H7 (cell line): ENCODE measurements at regions not wholly inside any gene's neighbourhood (a gene's known extent, or its start where the extent isn't known, plus 50 kb on each side); places are given as distances from the start of the nearest gene placed in this dataset.

Experiments
- DNase-seq: peaks from one replicate; pipeline ENCODE4 v3.0.0; 2012
- H3K27me3 ChIP-seq: 2 replicates; pipeline ENCODE4 v1.6.0; 2011; ENCODE audit warnings: mild to moderate bottlenecking, low read length; ENCODE audit not compliant: control insufficient read depth, insufficient read depth
- H3K36me3 ChIP-seq: replicated peaks from 2 replicates; pipeline ENCODE4 v1.5.1; 2011; ENCODE audit warnings: low read length; ENCODE audit not compliant: control insufficient read depth, insufficient read depth
- H3K4me3 ChIP-seq: 2 replicates; pipeline ENCODE4 v1.5.1; 2011; ENCODE audit warnings: low read depth, mild to moderate bottlenecking, control low read depth, low read length, moderate library complexity; ENCODE audit not compliant: insufficient read depth

DNA sequence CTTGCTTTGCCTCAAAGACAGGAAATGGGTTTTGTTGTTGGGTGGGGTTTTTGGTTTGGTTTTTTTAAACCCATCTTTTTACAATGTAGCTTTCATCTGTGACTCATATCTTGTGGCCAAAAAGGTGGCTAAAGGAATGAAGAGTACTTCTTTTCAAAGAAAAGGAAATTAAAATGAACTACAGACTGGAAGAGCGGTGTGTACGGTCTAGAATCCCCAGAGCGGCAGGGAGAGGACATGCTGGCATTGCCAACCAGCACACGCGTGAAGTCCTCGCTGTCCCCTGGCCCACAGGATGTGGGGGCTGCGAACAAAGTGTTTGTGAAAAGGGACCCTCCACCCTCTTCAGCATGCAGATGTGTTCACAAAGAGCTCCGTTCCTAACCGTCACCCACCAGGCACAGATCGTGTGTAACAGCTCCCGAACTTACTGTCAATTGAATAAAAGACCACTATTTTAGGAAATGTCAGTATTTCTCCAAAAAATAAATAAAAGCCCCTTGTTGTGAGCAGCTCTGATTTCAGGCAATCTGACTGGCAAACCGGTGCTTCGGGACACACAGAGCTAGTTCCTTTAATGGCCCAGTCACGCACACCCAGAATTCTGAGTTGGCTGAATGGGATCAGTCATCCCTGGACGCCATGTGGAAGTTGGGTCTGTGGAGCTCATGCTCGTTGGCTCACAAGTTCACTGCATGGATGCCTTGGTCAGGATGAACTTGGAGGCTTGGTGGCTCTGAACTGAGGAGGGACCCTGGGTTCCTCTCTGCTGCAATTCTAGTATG, 602.9 kb downstream of the NPHP4 start:
- DNase-seq = no peak
- Histone ChIP-seq H3K27me3 (no peaks in the 10 kb centered on the region), H3K36me3 (no peaks in the 10 kb centered on the region), H3K4me3 (no peak overlapping the region)

DNA sequence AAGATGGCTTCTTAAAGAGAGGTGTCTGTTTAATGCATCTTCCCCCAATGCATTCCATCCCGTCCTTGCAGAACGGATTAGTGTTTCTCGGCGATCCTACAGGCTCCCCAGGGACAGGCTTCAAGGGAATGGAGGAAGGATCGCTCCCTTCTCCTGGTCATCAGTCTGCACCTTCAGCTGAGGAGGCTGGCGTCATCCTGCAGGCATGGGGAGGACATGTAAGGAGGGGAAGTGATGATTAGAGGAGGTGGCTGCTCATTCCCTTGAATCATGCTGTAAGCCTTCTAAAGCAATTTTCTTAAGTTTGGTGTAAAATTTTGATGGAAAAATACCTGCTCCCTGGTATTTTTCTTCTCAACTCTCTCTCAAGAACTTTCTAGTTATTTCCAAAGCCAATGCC, 603.6 kb downstream of the NPHP4 start:
- Histone ChIP-seq H3K4me3 (no peak overlapping the region), H3K36me3 (no peaks in the 10 kb centered on the region), H3K27me3 (no peaks in the 10 kb centered on the region)
- no peak for DNase-seq

DNA sequence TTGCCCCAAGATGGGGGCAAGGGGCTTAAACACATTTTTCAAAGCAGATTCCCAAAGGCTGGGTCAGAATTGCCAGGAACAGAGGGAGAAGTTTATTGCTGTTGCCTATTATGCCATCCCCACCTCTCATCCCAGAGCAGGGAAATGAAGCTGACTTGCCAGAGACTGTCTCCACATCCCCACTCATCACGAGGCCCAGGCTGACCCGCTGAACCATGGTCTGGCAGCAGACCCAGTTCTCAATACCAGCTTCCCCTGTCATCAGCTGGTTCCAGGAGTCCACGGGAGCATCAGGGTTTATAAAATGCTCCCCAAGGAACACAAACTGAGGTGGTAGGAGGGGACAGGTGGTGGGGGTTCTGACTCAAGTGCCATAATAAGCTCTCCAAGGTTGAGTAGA, 605.9 kb downstream of the NPHP4 start:
- Histone ChIP-seq H3K4me3 (no peak overlapping the region), H3K36me3 (no peaks in the 10 kb centered on the region), H3K27me3 (no peaks in the 10 kb centered on the region)
- DNase-seq = no peak

DNA sequence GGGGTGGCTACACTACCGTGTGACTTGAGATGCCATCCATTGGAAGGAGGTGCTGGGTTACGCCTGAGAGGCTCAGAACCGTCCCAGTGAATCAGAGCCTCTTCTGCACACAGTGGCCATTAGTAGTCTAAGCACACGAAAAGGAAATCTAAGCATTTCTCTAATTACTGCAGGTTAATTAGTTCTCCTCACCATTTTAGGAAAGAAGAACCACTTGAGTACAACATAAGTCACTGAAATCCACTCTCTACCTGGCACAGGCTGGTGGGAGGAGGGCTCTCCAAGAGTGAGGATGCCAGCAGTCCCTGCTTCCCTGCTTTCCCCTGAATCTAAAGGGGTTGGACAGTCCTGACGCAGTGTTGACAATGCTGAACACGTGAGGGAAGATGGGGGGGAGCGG, 606.3 kb downstream of the NPHP4 start:
- H3K4me3 ChIP-seq = no peak overlapping the region
- DNase-seq = no peak
- H3K36me3 ChIP-seq = no peaks in the 10 kb centered on the region
- no peaks in the 10 kb centered on the region for H3K27me3 ChIP-seq

DNA sequence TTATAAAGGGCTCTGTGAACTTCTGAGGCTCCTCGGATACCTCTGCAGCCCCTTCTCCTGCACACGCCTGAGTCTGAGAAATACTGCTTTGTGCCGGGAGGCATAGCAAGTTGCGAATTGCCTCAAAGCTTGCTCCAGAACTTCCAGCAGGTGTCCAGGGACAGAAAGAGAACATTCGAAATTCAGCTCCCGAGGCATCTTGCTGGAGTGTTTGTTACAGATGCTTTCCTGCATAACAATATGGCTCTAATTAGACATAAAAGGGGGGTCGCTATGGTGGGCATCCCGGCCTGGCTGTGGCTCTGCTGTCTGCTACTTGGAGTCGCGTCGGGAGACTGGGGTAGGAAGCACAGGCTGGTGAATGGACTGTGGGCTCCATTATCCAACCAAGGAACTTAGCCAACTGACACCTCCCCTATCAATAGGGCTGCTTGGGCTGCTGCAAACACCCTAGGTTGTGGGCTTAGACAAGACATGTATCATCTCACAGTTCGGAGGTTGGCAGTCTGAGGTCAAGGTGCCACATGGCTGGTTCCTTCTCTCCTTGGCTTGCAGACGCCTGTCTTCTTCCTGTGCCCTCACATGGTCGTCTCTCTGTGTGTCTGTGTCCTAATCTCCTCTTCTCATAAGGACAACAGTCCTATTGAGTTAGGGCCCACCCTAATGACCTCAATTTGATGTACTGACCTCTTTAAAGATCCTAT, 607.0 kb downstream of the NPHP4 start:
- H3K4me3 ChIP-seq = no peak overlapping the region
- no peaks in the 10 kb centered on the region for H3K36me3 ChIP-seq
- no peaks in the 10 kb centered on the region for H3K27me3 ChIP-seq
- no peak for DNase-seq

DNA sequence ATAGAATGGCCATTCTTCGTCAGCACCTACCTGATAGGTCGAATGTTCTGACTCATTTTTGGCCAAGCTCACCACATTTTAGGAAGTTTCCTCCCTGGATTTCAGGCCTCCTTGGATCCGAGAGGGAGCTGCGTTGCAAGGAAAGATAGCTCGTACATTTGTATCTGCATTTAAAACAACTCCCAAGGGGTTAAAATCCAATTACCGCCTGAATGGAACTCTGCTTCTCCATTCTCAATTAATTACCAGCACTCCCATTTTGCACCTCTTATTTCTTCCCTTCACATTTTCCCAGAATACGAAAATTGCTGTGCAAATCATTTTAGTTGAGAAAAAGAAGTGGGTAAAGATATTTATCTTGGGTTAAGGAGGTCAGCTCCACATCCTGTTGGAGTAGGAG, 610.7 kb downstream of the NPHP4 start:
- no peak overlapping the region for H3K4me3 ChIP-seq
- H3K27me3 ChIP-seq = no peaks in the 10 kb centered on the region
- no peaks in the 10 kb centered on the region for H3K36me3 ChIP-seq
- no peak for DNase-seq

DNA sequence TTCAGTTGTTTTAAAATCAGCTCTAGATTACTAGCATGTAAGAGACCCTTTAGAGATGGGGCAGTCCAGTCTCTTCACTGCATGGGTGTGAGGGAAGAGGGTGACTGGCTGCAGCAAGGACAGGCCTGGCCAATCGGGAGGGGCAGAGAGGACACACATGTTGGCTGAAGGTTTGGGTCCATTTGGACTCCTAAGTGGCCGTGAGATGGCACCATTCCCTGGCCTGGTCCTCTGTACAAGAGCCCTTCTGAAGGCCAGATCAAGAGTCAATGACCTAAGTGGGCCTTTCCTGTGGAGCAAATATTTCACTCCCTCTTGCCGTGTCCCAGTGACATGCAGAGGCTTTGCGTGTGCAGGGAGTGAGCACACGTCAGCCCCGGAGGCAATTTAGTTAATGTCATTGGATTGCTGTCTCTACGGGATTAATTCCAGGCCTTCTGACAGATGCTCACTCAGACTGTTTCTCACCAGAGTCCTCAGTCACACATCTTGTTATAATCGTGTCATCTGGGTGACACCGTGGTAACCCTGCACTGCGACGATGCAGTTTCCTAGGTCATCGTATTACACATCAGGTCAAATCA, 613.0 kb downstream of the NPHP4 start:
- DNase-seq = no peak

DNA sequence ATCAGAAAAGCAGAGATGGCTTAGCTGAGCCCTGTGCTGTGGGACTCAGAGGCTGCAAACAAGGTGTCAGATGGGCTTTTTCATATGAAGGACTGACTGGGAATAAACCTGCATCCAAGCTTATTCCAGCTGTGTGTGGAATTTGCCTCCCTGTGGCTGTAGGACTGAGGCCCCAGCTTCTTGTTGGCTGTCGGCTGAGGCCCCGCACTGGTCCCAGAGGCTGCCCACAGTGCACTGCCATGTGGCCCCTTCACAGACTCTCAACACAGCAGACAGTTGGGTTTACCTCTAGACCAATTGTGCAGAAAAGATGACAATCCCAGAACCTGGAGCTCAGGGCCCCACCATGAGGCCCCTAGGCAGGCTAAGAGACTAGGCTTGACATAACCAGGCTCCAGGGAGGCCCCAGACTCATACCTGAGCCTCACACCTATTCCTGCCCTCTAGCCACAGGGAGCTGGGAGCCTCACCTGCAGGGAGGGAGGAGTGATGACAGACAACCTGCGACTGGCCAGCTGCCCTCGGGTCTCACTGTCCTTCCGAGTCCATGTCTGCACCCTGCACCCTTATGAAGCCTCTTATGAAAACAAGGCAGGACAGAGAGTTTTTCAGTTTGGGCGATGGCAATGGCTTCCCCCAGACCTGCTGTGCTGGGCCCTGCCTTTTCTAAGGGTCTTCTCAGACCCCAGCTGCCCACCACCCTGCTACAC, 615.5 kb downstream of the NPHP4 start:
- Histone ChIP-seq H3K27me3 (no peaks in the 10 kb centered on the region), H3K36me3 (no peaks in the 10 kb centered on the region), H3K4me3 (no peak overlapping the region)
- peak; percentile 36 for DNase-seq

More for the DNA sequence above, 613.0 kb downstream of the NPHP4 start:
- H3K4me3 ChIP-seq = no peak overlapping the region
- H3K27me3 ChIP-seq = no peaks in the 10 kb centered on the region
- H3K36me3 ChIP-seq = no peaks in the 10 kb centered on the region

DNA sequence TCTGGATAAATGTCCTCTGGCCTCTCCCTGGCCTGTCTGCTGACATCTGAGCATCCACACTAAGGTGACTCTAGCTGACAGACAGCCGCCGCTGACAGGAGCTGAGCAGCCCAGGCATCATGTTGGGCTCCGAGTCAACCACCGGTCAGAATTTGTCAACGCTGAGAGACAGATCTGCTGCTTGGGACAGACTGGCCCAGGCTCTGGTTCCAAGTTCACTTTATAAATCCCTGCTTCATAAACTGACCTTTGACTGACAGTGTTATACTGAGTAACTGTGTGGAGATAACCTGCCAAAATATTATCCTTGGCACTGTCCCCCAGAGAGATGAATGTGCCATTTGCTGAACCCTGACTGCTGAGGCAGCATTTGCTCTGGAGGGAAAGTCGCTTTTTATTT, 616.7 kb downstream of the NPHP4 start:
- Histone ChIP-seq H3K4me3 (no peak overlapping the region), H3K36me3 (no peaks in the 10 kb centered on the region), H3K27me3 (no peaks in the 10 kb centered on the region)
- no peak for DNase-seq

DNA sequence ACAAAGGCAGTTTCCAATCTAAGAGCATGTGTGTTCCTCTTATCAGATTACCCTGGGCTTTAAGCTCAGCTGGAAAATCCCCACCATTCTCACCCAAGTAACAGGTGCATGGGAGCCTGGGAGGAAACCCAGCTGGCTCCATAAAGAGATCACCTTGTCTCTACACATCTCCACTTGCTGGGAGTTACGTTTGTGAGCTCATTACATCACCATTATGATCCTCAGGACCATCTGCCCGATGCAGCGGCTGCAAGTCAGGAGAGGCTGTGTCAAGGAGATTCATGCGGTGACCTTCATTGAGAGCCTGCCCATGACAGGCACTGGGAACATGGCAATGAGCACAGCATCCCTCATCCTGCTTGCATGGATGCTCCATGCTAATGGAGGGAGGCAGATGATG, 618.0 kb downstream of the NPHP4 start:
- no peak for DNase-seq
- no peak overlapping the region for H3K4me3 ChIP-seq
- H3K27me3 ChIP-seq = no peaks in the 10 kb centered on the region
- no peaks in the 10 kb centered on the region for H3K36me3 ChIP-seq

DNA sequence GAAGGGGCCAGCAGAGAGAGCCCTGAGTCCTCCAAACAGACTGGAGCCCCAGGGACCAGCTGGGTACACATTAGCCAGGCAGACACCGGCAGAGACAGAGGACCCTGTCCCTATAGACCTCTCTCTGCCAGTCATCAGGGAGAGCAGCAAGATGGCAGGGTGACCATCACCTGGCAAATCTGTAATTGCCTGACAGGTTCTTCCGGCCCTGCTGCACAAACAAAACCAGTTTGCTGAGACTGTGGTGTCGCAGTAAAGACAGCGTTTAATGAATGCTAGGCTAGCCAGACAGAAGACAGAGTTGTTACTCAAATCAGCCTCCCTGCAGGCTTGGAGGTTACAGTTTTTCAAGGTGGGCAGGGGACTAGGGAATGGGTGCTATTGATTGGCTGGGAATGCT, 618.9 kb downstream of the NPHP4 start:
- Histone ChIP-seq H3K27me3 (no peaks in the 10 kb centered on the region), H3K36me3 (no peaks in the 10 kb centered on the region), H3K4me3 (no peak overlapping the region)
- DNase-seq = no peak

DNA sequence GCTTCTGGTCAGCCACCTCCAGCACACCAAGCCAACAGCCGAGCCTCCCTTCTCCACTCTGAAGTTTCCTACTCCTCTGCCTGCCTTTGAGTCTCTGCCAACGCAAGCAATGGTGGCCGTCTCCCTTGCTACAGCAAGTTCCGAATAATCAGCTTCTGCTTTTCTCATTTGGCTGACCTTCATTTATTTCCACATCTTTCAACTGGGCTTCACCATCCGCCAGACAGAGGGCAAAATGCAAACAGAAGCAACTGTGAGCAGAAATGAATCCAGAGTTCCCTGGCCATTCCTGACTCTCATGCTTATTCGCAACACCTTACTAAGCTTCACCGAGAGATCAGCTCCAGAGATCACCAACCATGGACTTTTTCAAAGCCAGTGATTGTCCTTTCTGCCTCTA, 621.0 kb downstream of the NPHP4 start:
- Histone ChIP-seq H3K4me3 (no peak overlapping the region), H3K27me3 (no peaks in the 10 kb centered on the region), H3K36me3 (no peaks in the 10 kb centered on the region)
- no peak for DNase-seq

DNA sequence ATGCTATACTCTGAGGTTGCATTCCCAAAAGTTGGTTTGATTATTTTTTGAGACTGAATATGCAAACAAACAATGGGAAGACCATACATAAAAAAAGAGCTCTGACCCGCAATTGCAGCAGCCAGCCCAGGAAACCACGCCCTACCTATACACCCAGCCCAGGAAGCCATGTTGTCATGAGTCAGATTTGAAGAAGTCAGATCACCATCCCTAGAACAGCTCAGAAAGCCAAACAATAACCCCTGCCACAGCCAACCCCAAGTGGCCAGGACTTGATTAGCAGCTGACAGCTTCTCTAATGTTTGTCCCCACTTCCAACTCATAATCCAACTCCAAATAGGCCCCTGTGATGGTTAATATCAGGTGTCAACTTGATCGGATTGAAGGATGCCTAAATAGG, 621.9 kb downstream of the NPHP4 start:
- Histone ChIP-seq H3K27me3 (no peaks in the 10 kb centered on the region), H3K4me3 (no peak overlapping the region), H3K36me3 (no peaks in the 10 kb centered on the region)
- no peak for DNase-seq

DNA sequence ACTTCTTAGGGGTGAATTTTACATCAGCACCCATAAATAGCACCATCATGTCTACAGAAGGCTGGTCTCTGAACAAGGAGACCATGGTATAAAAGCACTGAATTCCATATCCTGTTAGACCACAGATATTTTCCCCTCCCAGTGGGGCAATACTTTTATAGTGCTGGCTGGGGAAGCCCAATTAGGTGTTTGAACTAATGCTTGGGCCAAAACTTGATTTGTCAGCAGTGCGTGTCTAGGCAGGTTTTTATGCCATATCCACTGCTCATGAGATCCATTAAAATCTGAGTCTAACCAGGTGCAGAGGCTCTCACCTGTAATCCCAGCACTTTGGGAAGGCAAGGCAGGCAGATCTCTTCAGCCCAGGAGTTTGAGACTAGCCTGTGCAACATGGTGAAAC, 623.0 kb downstream of the NPHP4 start:
- Histone ChIP-seq H3K27me3 (no peaks in the 10 kb centered on the region), H3K36me3 (no peaks in the 10 kb centered on the region), H3K4me3 (no peak overlapping the region)
- no peak for DNase-seq

DNA sequence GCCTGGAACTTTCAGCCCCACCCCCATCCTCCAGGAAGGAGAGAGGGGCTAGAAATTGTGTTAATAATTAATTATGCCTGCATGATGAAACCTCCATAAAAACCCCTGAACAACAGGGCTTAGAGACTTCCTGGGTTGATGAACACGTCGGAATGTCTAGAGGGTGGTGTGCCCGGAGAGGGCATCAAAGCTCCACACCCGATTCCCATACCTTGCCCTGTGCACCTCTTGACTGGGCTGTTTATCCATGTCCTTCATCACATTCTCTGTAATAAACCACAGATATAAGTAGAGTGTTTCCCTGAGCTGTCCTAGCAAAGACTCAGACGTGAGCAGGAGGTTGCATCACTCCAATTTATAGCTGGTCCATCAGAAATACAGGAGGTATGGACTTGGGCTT, 624.0 kb downstream of the NPHP4 start:
- DNase-seq = no peak
- Histone ChIP-seq H3K4me3 (no peak overlapping the region), H3K36me3 (no peaks in the 10 kb centered on the region), H3K27me3 (no peaks in the 10 kb centered on the region)
